HG02943 (cell line): ENCODE measurements at regions not wholly inside any gene's neighbourhood (a gene's known extent, or its start where the extent isn't known, plus 50 kb on each side); places are given as distances from the start of the nearest gene placed in this dataset.

Source experiments
- ATAC-seq: cut with Tn5 transposase; IDR thresholded peaks from one replicate; pipeline ENCODE4 v1.9.1; 2021; ENCODE audit warnings: mild to moderate bottlenecking, low read depth, moderate library complexity; ENCODE audit not compliant: unreplicated experiment

GRCh38 chr15:61684749-61685467 lies 375.3 kb downstream of the VPS13C start:
- no peak for ATAC-seq

GRCh38 chr15:61682891-61683735 lies 377.1 kb downstream of the VPS13C start:
- ATAC-seq = no peak

- ATAC-seq = no peak
Measured at GRCh38 chr15:61681676-61682075, 378.6 kb downstream of the VPS13C start.

GRCh38 chr15:61681038-61681418 lies 379.2 kb downstream of the VPS13C start:
- ATAC-seq = no peak

- ATAC-seq = no peak
Measured at GRCh38 chr15:61680260-61681037, 379.8 kb downstream of the VPS13C start.

GRCh38 chr15:61671736-61672135 lies 388.5 kb downstream of the VPS13C start:
- ATAC-seq = no peak

- no peak for ATAC-seq
Measured at GRCh38 chr15:61668444-61668843, 391.8 kb downstream of the VPS13C start.

- ATAC-seq = no peak
Measured at GRCh38 chr15:61661791-61662190, 398.5 kb downstream of the VPS13C start.

- ATAC-seq = no peak
Measured at GRCh38 chr15:61660579-61660978, 399.7 kb downstream of the VPS13C start.

GRCh38 chr15:61659566-61660190 lies 400.6 kb downstream of the VPS13C start:
- ATAC-seq = no peak

- ATAC-seq = no peak
Measured at GRCh38 chr15:61657461-61657860, 402.8 kb downstream of the VPS13C start.

- ATAC-seq = no peak
Measured at GRCh38 chr15:61656391-61656790, 403.9 kb downstream of the VPS13C start.

- no peak for ATAC-seq
Measured at GRCh38 chr15:61655881-61656280, 404.4 kb downstream of the VPS13C start.

- ATAC-seq = no peak
Measured at GRCh38 chr15:61654918-61655317, 405.3 kb downstream of the VPS13C start.

GRCh38 chr15:61654002-61654740 lies 406.1 kb downstream of the VPS13C start:
- ATAC-seq = no peak

- ATAC-seq = no peak
Measured at GRCh38 chr15:61653110-61653509, 407.1 kb downstream of the VPS13C start.

- no peak for ATAC-seq
Measured at GRCh38 chr15:61651267-61651666, 409.0 kb downstream of the VPS13C start.

GRCh38 chr15:61649046-61649445 lies 411.2 kb downstream of the VPS13C start:
- ATAC-seq = no peak

- ATAC-seq = no peak
Measured at GRCh38 chr15:61644550-61644949, 415.4 kb upstream of the RORA start.

GRCh38 chr15:61641645-61642044 lies 412.5 kb upstream of the RORA start:
- ATAC-seq = no peak
